B cell (primary cell): ENCODE measurements at regions not wholly inside any gene's neighbourhood (a gene's known extent, or its start where the extent isn't known, plus 50 kb on each side); places are given as distances from the start of the nearest gene placed in this dataset.

Source experiments
- ATAC-seq: fragments of 200-7000 bp; cut with Tn5 transposase; one replicate; pipeline ENCODE4 v1.10.0; 2021; ENCODE audit warnings: low read depth, mild to moderate bottlenecking, moderate number of reproducible peaks, moderate library complexity
- CTCF ChIA-PET: fragments of 350-600 bp; sonication (Branson Sonifier 250); formaldehyde crosslinking; loops from one replicate; lab custom pipeline; 2021; ENCODE audit warnings: antibody characterized with exemption, inconsistent platforms; lab: Charles Lee
- POLR2A ChIA-PET: fragments of 350-600 bp; sonication (Branson Sonifier 250); formaldehyde crosslinking; loops from one replicate; lab custom pipeline; 2021; ENCODE audit warnings: antibody characterized with exemption; lab: Charles Lee
- DNase-seq: peaks from one replicate; pipeline ENCODE4 v3.0.0; 2013
- H2AFZ ChIP-seq: 2 replicates; pipeline ENCODE4 v1.6.1; 2012; ENCODE audit warnings: mild to moderate bottlenecking, low read depth, low read length; ENCODE audit not compliant: insufficient read depth, poor library complexity, severe bottlenecking
- H3K27ac ChIP-seq, 2 donors: 1 replicate in 1 of 2; 2 replicates in 1 of 2; pipeline ENCODE4 v1.5.1; 2012 to 2013; ENCODE audit warnings: low read length in 2 of 2, mild to moderate bottlenecking in 2 of 2, moderate library complexity in 1 of 2
- H3K27me3 ChIP-seq, 4 experiments: fragments of 200-600 bp in 1 of 4; sonication (generic) in 1 of 4; replicated peaks in 1 of 4; 1 replicate in 2 of 4; 2 replicates in 2 of 4; pipeline versions ENCODE4 v1.6.1 to v1.7.0; 2013 to 2016; ENCODE audit warnings: low read length in 3 of 4, mild to moderate bottlenecking in 2 of 4, mixed read lengths in 1 of 4, moderate library complexity in 1 of 4; ENCODE audit not compliant: insufficient read depth in 4 of 4, control insufficient read depth in 3 of 4; ENCODE audit errors: control extremely low read depth in 1 of 4
- H3K36me3 ChIP-seq, 2 experiments: replicated peaks in 1 of 2; 1 replicate in 1 of 2; 2 replicates in 1 of 2; pipeline versions ENCODE4 v1.6.1 to v1.7.1; 2013; ENCODE audit warnings: low read length in 1 of 2; ENCODE audit not compliant: insufficient read depth in 2 of 2, control insufficient read depth in 1 of 2; ENCODE audit errors: control extremely low read depth in 1 of 2, extremely low read depth in 1 of 2
- H3K4me1 ChIP-seq, 2 donors: fragments of 200-600 bp in 1 of 2; sonication (generic) in 1 of 2; 1 replicate in 1 of 2; 2 replicates in 1 of 2; pipeline versions ENCODE4 v1.5.1 to v1.6.1; 2013 to 2017; ENCODE audit warnings: low read length in 2 of 2; ENCODE audit not compliant: control insufficient read depth in 2 of 2, insufficient read depth in 2 of 2
- H3K4me2 ChIP-seq: replicated peaks from 2 replicates; pipeline ENCODE3; 2012; ENCODE audit warnings: mild to moderate bottlenecking, low read depth, low read length; ENCODE audit not compliant: poor library complexity, severe bottlenecking
- H3K4me3 ChIP-seq, 5 experiments: fragments of 200-600 bp in 1 of 5; sonication (generic) in 1 of 5; 1 replicate in 3 of 5; 2 replicates in 2 of 5; pipeline versions ENCODE4 v1.5.1 to v1.7.0; 2011 to 2016; ENCODE audit warnings: low read length in 4 of 5, mild to moderate bottlenecking in 4 of 5, low read depth in 2 of 5, control low read depth in 1 of 5, moderate library complexity in 1 of 5; ENCODE audit not compliant: insufficient read depth in 1 of 5; ENCODE audit errors: control extremely low read depth in 1 of 5, extremely low read depth in 1 of 5
- H3K79me2 ChIP-seq: fragments of 200-600 bp; sonication (generic); one replicate; pipeline ENCODE4 v1.6.0; 2016; ENCODE audit warnings: low read length; ENCODE audit not compliant: control insufficient read depth, insufficient read depth
- H3K9ac ChIP-seq: fragments of 200-600 bp; sonication (generic); 2 replicates; pipeline ENCODE4 v1.6.1; 2017; ENCODE audit warnings: mild to moderate bottlenecking, low read length, moderate library complexity
- H3K9me3 ChIP-seq, 3 donors: one replicate each; pipeline versions ENCODE4 v1.6.1 to v1.7.1; 2013; ENCODE audit warnings: low read length in 2 of 3; ENCODE audit not compliant: control insufficient read depth in 2 of 3, insufficient read depth in 1 of 3; ENCODE audit errors: control extremely low read depth in 1 of 3
- H4K20me1 ChIP-seq: 2 replicates; pipeline ENCODE4 v1.6.0; 2012; ENCODE audit warnings: mild to moderate bottlenecking, low read length; ENCODE audit not compliant: insufficient read depth, control insufficient read depth, poor library complexity, severe bottlenecking
- H3K27ac Mint-ChIP-seq: one replicate; pipeline ENCODE4 v1.8.0; 2021; ENCODE audit warnings: mixed read lengths
- H3K27me3 Mint-ChIP-seq: one replicate; pipeline ENCODE4 v1.8.0; 2021; ENCODE audit warnings: mixed read lengths
- H3K4me1 Mint-ChIP-seq: one replicate; pipeline ENCODE4 v1.8.0; 2021; ENCODE audit warnings: mixed read lengths
- H3K4me3 Mint-ChIP-seq: one replicate; pipeline ENCODE4 v1.8.0; 2021; ENCODE audit warnings: mixed read lengths
- H3K9me3 Mint-ChIP-seq: one replicate; pipeline ENCODE4 v1.8.0; 2022; ENCODE audit warnings: mixed read lengths; ENCODE audit not compliant: insufficient read depth
- CTCF ChIP-seq: fragments of 200-600 bp; IDR thresholded peaks from one replicate; pipeline ENCODE4 v1.8.0; 2022; ENCODE audit warnings: antibody characterized with exemption, mild to moderate bottlenecking
- EZH2 ChIP-seq: IDR thresholded peaks from 2 replicates; pipeline ENCODE4 v1.6.1; 2012; ENCODE audit warnings: borderline replicate concordance, low read depth, mild to moderate bottlenecking, moderate library complexity, low read length; ENCODE audit not compliant: insufficient read depth, poor library complexity, severe bottlenecking
- WGBS: methylation state at CpG from one replicate; pipeline ENCODE4 v1.1.5; 2013; ENCODE audit warnings: missing lambda C conversion rate; ENCODE audit not compliant: insufficient coverage; 5-methylcytosine and 5-hydroxymethylcytosine counted together
- intact Hi-C: fragments of 100-400 bp; cut with micrococcal nuclease; formaldehyde crosslinking; loops from one replicate; pipeline ENCODE4 v1.10.0; 2022

- no peak overlapping the region for H2AFZ ChIP-seq
- peaks cover 10% of the 10 kb centered on the region for H3K27me3 Mint-ChIP-seq
- peaks cover 0 to 4% (median 0%) of the 10 kb centered on the region in 3 donors for H3K9me3 ChIP-seq
- H3K27ac ChIP-seq = no peak overlapping the region
- no peak overlapping the region for H3K27ac Mint-ChIP-seq
- TF ChIP-seq EZH2 (no peak), CTCF (no peak)
- no peaks in the 10 kb centered on the region for H3K36me3 ChIP-seq
- WGBS = 82% methylated on average over 11 of the region's 19 CpGs
- H3K79me2 ChIP-seq = no peaks in the 10 kb centered on the region
- ChIA-PET POLR2A (no interaction called here), CTCF (interaction anchor here (1.6 to 4.7 kb wide), 5 partner anchors 542 to 1244 kb away, joined by 4 to 57 read pairs (median 9); no protein-coding TSS in a partner anchor)
- no peak overlapping the region for H3K4me2 ChIP-seq
- no peak overlapping the region for H3K9ac ChIP-seq
- H3K4me1 Mint-ChIP-seq = no peaks in the 10 kb centered on the region
- no peak overlapping the region for H3K4me3 Mint-ChIP-seq
- H4K20me1 ChIP-seq = no peaks in the 10 kb centered on the region
- H3K9me3 Mint-ChIP-seq = no peaks in the 10 kb centered on the region
- peaks cover 0 to 5% (median 0%) of the 10 kb centered on the region in 4 experiments for H3K27me3 ChIP-seq
- DNase-seq = no peak
- H3K4me1 ChIP-seq = peaks cover 0 to 3% of the 10 kb centered on the region in 2 donors
- no peak overlapping the region for H3K4me3 ChIP-seq
- ATAC-seq = no peak
- intact Hi-C loops = loop anchor here (2.0 kb wide), 1 partner anchor 745 kb away; no protein-coding TSS in a partner anchor
Measured at GRCh38 chr22:44627521-44628139, 74.4 kb upstream of the PRR5 start.

- 7% methylated on average over 15 of the region's 16 CpGs for WGBS
- intact Hi-C loops = loop anchor here (1.0 to 2.0 kb wide), 2 partner anchors 545 to 743 kb away; no protein-coding TSS in a partner anchor
- H3K27ac Mint-ChIP-seq = no peak overlapping the region
Measured at GRCh38 chr22:44625981-44626687, 75.9 kb upstream of the PRR5 start.

More at GRCh38 chr22:44625981-44626687, 75.9 kb upstream of the PRR5 start:
- H3K27ac ChIP-seq = no peak overlapping the region
- peaks cover 0 to 3% of the 10 kb centered on the region in 2 donors for H3K4me1 ChIP-seq
- no peak overlapping the region for H2AFZ ChIP-seq
- TF ChIP-seq EZH2 (no peak), CTCF (peak; percentile 99)
- DNase-seq (peak; percentile 80), ATAC-seq (peak; percentile 87)
- no peaks in the 10 kb centered on the region for H4K20me1 ChIP-seq
- Mint-ChIP-seq H3K4me1 (no peaks in the 10 kb centered on the region), H3K4me3 (no peak overlapping the region), H3K27me3 (peaks cover 7% of the 10 kb centered on the region), H3K9me3 (no peaks in the 10 kb centered on the region)
- H3K4me3 ChIP-seq = no peak overlapping the region
- no peak overlapping the region for H3K9ac ChIP-seq
- H3K9me3 ChIP-seq = peaks cover 0 to 4% (median 0%) of the 10 kb centered on the region in 3 donors
- H3K4me2 ChIP-seq = no peak overlapping the region
- POLR2A ChIA-PET = interaction anchor here (1.1 kb wide), 1 partner anchor 632 kb away, joined by 3 read pairs; no protein-coding TSS in a partner anchor
- H3K36me3 ChIP-seq = no peaks in the 10 kb centered on the region
- H3K79me2 ChIP-seq = no peaks in the 10 kb centered on the region
- CTCF ChIA-PET = interaction anchor here (0.7 to 4.7 kb wide), 15 partner anchors 10 to 1395 kb away, joined by 3 to 57 read pairs (median 4); no protein-coding TSS in a partner anchor
- peaks cover 0 to 5% (median 0%) of the 10 kb centered on the region in 4 experiments for H3K27me3 ChIP-seq
